Fibroblast of pulmonary artery (primary cell): ENCODE measurements at regions not wholly inside any gene's neighbourhood (a gene's known extent, or its start where the extent isn't known, plus 50 kb on each side); places are given as distances from the start of the nearest gene placed in this dataset.

Experiments
- DNase-seq: peaks from one replicate; pipeline ENCODE4 v3.0.0-alpha.2; 2010; ENCODE audit warnings: low read depth
- H3K4me3 ChIP-seq: replicated peaks from 2 replicates; pipeline ENCODE4 v1.5.1; 2011; ENCODE audit warnings: low read depth, mild to moderate bottlenecking, control low read depth, low read length, moderate library complexity
- TF ChIP-seq, protein P1 (sequence below): IDR thresholded peaks from 2 replicates; pipeline ENCODE4 v1.5.1; 2011; ENCODE audit warnings: mild to moderate bottlenecking, control low read depth, low read length, inconsistent platforms; ENCODE audit errors: missing control alignments

DNA sequence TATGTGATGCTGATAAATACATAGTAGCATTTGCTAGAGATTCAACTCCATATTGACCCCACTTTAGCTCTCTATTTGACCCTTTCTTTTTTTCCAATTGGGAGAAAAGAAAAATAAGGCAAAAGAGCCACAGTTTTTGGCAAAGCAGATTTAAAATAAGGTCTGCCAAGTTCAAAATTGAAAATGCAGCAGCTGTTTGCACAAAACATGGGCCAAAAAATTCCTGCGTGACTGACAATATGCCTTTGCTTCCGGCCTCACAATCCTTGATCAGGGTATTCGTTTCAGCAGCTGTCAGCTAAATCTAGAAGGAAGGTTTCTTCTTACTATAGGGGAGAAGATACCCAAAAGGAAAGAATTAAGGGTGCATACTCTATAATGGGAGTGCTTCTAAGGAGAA lies 563.5 kb upstream of the CCDC54 start:
- TF ChIP-seq, protein P1, sequence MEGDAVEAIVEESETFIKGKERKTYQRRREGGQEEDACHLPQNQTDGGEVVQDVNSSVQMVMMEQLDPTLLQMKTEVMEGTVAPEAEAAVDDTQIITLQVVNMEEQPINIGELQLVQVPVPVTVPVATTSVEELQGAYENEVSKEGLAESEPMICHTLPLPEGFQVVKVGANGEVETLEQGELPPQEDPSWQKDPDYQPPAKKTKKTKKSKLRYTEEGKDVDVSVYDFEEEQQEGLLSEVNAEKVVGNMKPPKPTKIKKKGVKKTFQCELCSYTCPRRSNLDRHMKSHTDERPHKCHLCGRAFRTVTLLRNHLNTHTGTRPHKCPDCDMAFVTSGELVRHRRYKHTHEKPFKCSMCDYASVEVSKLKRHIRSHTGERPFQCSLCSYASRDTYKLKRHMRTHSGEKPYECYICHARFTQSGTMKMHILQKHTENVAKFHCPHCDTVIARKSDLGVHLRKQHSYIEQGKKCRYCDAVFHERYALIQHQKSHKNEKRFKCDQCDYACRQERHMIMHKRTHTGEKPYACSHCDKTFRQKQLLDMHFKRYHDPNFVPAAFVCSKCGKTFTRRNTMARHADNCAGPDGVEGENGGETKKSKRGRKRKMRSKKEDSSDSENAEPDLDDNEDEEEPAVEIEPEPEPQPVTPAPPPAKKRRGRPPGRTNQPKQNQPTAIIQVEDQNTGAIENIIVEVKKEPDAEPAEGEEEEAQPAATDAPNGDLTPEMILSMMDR, result no peak

DNA sequence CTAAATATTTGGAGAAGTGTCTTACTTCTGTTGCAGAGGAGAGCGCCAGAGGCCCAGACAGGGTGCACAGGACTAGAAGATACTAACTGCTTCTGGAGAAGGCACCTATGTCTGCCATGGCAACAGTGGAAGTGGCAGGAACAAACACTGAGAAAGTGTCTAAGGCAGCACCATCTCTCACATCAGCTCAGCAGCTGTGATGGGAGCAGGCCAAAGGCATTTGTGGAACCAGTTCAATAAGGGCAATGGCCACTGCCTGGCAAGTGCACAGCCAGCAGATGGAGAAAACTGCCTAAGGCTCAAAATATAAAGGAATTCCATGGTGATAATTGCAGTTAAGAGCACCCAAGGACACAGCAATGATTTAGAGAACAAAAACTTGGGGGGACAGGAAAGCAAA lies 563.0 kb upstream of the CCDC54 start:
- DNase-seq, result peak; percentile 27
- TF ChIP-seq, protein P1, result no peak

More for the DNA sequence above, 563.5 kb upstream of the CCDC54 start:
- DNase-seq, result peak; percentile 46
- H3K4me3 ChIP-seq, result no peak overlapping the region

GRCh38 chr3:106816838-106817237 lies 560.4 kb upstream of the CCDC54 start:
- DNase-seq, result no peak
- TF ChIP-seq, protein P1, result no peak
- H3K4me3 ChIP-seq, result no peak overlapping the region

More for the DNA sequence above, 563.0 kb upstream of the CCDC54 start:
- no peak overlapping the region for H3K4me3 ChIP-seq

DNA sequence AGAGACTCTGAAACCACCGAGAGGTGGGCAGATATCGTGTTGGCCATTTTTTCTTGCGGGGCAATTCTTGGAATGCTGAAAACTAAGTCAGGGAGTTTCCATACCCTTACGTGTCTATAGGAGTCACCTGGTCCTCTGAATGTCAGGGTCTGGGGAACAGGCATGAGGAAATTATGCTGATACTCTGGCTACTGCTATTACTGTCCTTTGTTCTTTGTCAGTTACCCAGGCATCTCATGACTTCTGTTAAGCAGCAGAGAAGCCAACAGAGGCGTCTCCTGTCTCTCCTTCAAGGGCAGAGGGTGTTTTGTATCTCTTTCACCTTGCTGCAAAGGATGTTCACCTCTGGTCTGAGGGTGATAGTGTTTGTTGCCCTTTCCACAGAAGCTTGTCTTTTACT lies 559.5 kb upstream of the CCDC54 start:
- TF ChIP-seq, protein P1, result no peak
- no peak for DNase-seq
- no peak overlapping the region for H3K4me3 ChIP-seq

DNA sequence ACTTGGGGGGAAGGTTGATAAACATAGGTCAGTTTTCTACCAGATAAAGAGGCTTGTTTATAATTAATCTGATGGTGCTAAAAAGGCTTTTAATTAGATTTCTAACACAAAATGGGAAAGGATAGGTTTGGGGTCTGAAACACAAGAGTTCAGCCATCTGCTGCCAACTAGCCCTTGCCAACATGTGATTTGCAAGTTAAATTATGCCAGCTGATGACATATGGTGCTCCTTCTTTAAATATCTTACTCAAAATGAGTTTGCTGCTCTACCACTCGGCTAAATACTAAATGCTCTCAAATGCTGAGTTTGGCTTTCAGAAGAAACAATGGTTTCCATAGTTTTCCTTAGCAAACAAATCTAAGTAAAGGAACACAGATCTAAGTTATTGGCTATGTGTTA lies 557.8 kb upstream of the CCDC54 start:
- TF ChIP-seq, protein P1, result no peak
- H3K4me3 ChIP-seq, result no peak overlapping the region
- DNase-seq, result no peak

DNA sequence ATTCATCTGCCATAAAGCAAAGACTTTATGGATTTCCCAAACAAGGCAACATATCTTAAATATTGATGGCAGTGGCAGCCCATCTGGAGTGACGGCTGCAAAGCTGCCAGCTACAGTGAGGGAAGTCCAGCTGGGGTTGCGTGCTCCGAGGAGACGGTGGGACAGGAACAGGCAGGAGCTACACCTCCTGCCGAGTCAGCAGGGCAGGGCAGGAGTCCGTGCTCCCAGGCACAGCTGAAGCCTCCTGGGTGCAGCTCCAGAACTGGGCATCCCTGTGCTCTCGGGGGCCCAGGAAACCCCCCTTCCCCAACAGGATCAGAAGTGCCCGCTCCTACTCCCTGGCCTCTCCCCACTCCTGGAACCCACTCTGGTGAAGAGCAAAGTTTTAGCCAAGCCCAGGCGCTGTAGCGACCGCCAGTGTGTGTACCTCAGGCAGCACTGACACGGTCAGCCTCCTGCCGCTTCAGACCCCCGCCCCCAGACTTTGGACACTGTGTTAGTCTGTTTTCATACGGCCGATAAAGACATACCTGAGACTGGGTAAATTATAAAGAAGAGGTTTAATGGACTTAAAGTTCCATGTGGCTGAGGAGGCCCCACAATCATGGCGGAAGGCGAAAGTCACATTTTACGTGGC lies 556.4 kb upstream of the CCDC54 start:
- no peak overlapping the region for H3K4me3 ChIP-seq
- TF ChIP-seq, protein P1, result no peak
- DNase-seq, result no peak

DNA sequence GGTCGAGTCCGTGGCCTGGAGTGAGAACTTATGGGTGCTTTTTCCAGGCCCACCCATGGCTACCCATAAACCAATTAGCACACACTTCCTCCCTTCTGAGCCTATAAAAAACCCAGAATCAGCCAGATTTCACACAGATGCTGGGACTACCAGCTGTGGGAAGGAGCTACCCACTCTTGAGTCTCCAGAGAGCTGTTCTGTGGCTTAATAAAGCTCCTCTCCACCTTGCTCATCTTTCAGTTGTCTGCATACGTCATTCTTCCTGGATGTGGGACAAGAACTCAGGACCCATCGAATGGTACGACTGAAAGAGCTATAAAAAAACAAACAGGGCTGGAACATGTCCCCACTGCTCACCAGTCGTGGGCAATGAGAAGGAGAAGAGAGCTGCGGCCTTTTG lies 555.4 kb upstream of the CCDC54 start:
- TF ChIP-seq, protein P1, result no peak
- H3K4me3 ChIP-seq, result no peak overlapping the region
- no peak for DNase-seq
